ENCODE measurements at regions not wholly inside any gene's neighbourhood (a gene's known extent, or its start where the extent isn't known, plus 50 kb on each side); places are given as distances from the start of the nearest gene placed in this dataset.
"Not testable (repeated sequence)": the region's sequence is repeated elsewhere in the genome, so short reads cannot be mapped to it uniquely, and the experiment has no call there.

DNA sequence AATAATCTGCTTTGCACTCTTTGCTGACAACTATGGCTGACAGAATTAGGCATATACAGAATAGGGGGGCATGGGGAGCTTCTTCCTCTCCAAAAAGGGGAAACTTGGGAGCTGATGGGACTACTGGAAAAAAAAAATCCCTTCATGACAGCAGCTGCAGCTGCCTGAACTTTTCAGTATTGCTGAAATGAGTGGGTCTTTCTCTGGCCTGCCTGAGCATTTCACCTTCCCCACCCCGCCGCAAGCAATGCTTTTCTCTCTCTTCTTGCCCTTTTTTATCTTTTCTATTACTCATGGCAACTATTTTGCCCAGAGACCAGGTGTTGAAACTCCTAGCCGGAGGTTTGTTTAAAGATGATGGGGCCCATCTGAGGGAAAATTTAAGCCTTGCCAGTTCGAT is 244.9 kb downstream of the SEMA3D start:
- DNase-seq (ENCODE audit: low read depth, low spot score), result no peak
- no peak overlapping the region for H3K27ac ChIP-seq

DNA sequence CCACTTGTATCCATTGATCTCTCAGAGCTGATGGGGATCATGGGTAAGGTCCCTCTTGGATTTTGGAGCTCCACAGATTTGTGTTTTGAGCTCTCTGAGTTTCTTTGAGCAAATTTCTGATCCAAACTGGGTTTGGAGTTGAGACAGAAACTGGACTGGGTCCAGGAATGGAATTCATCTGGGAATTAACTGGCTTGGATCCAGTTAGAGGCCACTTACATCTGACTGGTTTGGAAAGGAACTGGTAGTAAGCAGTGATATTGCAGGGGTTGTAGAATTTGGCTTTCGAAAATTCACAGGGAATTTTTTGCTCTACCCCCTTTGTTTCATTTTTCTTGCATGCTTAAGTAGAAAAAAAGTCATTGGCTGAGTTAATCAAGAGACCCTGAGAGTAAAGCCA is 245.6 kb downstream of the SEMA3D start:
- H3K27ac ChIP-seq, result no peak overlapping the region
- no peak for DNase-seq (ENCODE audit: low read depth, low spot score)

DNA sequence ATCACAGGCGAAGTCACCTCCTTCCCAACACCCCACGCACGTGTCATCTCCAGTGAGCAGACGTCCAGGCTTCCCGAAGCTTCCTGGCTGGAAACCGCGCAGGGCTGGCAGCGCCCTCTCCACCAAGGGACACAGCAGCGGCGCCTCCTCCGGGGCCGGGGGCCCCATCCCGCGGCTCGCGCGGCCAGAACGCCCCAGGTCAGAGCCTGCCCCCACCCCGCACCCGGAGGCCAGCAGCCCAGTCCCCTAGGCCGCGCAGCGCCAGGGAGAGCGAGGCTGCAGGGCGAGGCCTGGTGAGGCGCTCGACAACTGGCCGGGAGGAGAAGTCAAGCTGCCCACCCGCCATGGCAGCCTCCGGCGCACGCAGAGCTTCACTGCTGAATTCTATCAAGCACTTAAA is 247.0 kb downstream of the SEMA3D start:
- H3K27ac ChIP-seq, result no peak overlapping the region
- DNase-seq (ENCODE audit: low read depth, low spot score), result no peak

DNA sequence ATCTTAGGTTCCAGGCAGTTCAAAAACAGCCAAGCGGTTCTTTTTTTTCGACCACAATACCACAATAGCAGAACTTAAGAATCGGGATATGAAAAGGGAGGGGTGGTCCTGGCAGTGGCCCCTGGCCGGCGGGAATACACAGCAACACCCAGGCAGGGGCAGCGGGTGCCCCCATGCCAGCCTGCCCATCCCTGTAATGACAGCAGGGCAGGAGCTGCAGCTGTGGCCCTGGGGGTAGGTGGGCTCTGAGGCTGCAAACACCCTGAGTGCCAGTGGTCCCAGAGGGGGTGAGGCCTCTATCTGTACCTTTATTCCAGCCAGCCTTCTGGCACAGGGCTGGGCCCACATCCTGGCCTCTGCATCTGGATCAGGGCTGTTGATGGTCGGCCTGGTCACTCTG is 247.4 kb downstream of the SEMA3D start:
- DNase-seq (ENCODE audit: low read depth, low spot score), result no peak
- H3K27ac ChIP-seq, result no peak overlapping the region

DNA sequence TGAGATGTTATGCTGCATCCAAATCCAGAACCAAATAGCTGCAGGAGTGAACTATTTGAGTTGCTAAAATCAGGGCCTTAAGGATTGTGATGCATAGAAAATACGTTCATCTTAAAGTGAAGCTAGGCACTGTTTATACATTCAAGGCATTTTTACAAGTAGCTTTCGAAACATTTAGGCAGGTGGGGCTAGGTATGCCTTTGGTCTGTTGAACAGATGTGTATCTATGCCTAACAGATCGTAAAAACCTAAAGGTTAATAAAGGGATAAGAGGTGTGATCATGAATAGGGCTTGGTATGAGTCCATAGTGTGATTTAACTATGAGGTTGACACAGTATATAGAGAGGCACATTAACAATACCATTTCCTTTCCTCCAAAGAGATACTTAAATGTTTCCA is 262.5 kb downstream of the SEMA3D start:
- no peak for DNase-seq (ENCODE audit: low read depth, low spot score)
- no peak overlapping the region for H3K27ac ChIP-seq

DNA sequence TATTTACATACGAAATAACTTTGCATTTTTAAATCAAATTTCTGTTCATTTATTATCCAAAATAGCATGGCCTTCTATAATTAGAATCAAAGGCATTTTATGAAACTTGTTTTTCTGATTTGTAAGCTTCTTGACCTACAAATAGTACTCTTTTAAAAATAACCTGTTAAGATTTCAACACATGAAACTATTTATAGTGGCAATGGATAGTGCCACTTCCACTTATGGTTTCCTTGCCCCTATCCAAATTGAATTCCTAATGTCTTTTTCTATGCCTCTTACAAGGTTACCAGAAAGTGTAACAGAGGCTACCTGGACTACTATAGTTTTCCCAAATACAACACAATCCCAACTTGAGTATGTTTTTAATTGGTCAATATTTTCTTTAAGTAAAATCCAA is 263.5 kb downstream of the SEMA3D start:
- no peak for DNase-seq (ENCODE audit: low read depth, low spot score)
- H3K27ac ChIP-seq, result no peak overlapping the region

DNA sequence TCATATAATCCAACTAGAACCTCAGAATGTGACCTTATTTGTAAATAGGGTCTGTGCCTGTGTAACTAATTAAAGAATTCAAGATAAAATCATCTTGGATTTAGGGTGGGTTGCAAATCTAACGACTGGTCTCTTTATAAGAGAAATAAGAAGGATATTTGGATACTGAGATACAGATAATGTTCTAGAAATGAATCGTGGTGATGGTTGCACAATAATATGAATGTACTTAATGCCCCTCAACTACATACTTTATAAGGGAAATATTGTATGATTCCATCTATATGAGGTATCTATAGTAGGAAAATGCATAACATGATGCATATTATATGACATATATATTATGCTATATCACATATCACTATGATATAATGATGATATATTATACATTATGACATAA is 265.7 kb downstream of the SEMA3D start:
- DNase-seq (ENCODE audit: low read depth, low spot score), result no peak
- no peak overlapping the region for H3K27ac ChIP-seq

DNA sequence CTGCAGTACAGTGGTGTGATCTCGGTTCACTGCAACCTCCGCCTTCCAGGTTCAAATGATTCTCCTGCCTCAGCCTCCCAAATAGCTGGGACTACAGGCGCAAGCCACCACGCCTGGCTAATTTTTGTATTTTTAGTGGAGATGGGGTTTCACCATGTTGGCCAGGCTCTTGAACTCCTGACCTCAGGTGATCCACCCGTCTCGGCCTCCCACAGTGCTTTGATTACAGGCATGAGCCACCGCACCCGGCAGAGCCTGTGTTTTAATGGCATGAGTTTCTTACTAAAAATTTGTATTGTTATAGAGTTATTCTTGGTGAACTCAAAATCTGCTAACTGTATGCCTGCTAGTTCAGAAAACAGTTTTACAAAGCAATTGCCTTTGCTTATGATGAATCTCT is 269.9 kb downstream of the SEMA3D start:
- DNase-seq (ENCODE audit: low read depth, low spot score), result not testable (repeated sequence)

DNA sequence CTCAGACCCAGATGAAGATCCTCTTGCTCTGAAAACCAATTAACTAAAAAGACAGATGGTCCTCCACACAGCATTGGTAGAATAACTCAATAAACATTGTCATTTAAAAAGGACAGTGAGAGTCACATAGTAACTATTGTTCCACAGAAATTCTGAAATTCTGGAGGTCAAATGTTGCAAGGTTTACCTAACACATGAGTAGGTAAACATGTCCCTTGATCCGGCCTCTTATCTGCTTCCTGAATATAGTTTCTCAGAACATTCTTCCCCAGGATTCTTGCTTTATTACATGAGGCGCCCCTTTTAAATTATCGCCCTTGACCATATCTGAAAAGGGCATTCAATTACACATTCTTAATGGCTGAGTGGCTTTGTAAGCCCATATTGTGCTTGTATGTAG is 270.7 kb downstream of the SEMA3D start:
- no peak for DNase-seq (ENCODE audit: low read depth, low spot score)
- H3K27ac ChIP-seq, result no peak overlapping the region

More for the DNA sequence above, 269.9 kb downstream of the SEMA3D start:
- not testable (repeated sequence) for H3K27ac ChIP-seq

DNA sequence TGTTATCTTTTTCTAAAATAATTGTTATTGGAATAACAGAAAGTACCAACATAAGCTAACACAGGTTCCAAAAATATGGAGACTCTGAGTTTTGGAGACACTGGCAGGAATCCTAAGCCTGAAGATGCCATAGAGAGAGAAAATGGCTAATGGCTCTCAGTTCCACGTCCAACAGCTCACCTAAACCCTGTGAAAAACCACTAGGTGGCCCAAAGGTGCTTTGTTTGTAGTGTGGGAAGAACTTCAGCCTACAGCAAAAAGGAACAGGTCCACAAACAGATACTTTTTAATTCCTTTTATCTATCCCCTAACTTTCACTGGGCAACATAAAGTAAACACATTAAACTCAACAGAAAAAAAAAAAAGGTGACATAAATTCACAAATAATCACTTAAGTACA is 272.3 kb downstream of the SEMA3D start:
- no peak for DNase-seq (ENCODE audit: low read depth, low spot score)
- no peak overlapping the region for H3K27ac ChIP-seq

DNA sequence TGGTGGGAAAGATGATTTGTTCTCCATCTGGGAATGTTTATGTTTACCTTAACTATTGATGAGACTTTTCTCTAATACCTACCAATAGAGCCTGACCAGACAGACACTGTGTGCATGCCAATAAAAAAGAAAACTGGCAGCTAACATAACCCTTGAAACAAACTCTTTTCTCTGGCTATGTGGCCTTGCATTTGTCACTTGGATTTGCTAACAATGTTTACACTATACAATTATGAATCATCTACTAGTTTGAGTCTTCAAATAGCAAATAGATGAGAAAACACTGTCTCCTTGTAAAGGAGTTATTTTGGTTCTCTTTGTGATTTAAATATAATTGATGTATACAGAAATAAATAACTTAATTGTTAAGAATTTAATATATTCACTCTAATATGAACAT is 273.1 kb downstream of the SEMA3D start:
- DNase-seq (ENCODE audit: low read depth, low spot score), result no peak

DNA sequence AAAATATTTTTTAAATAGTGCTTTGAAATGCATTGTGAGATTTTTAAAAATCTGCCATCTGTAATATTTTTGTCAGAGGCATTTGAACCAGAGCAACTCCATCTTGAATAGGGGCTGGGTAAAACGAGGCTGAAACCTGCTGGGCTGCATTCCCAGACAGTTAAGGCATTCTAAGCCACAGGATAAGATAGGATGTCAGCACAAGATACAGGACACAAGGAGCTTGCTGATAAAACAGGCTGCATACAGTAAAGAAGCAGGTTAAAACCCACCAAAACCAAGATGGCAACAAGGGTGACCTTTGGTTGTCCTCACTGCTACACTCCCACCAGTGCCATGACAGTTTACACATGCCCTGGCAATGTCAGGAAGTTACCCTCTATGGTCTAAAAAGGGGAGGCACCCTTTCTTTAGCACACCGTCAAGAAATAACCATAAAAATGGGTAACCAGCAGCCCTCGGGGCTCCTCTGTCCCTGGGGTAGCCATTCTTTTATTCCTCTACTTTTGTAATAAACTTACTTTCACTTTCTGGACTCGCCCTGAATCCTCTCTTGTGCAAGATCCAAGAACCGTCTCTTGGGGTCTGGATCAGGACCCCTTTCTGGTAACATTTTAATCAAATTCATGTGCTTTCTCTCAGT is 273.7 kb downstream of the SEMA3D start:
- no peak overlapping the region for H3K27ac ChIP-seq
- DNase-seq (ENCODE audit: low read depth, low spot score), result no peak

More for the DNA sequence above, 273.1 kb downstream of the SEMA3D start:
- no peak overlapping the region for H3K27ac ChIP-seq

DNA sequence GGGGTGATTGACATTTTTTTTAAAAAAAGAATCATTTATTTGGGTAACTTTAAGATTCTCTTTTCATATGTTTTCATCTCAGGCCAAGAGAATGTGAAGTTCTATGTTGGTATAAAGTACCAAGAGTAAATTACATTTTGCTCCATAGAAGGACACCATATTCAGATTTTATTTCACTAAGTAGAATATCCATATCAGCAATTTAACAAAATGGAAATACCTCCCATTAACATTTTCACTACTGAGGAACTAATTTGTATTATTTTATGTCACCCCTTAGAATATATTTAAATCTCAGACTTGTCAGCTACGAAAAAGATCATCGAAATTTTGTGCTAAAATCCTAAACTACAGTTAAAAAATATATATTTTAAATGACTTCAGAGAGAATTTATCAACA is 274.3 kb downstream of the SEMA3D start:
- no peak for DNase-seq (ENCODE audit: low read depth, low spot score)
- no peak overlapping the region for H3K27ac ChIP-seq

DNA sequence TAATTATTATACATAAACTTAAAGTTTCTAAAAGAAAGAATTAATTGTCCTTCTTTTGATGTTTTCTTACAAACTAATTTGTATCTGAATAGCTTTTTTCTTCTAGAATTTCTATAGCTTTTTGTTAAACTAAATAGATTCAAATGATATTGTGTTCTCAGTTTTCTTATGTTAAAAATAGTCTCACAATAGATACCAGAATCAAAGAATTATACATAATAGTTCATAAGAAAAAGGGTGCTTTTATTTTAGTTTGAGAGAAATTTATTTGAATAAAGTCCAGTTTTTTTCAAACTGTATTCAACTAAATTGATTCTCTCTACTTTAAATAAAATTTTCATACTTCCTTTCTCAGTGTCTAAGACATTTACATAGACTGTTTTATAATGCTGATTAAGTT is 274.8 kb downstream of the SEMA3D start:
- no peak for DNase-seq (ENCODE audit: low read depth, low spot score)
- H3K27ac ChIP-seq, result no peak overlapping the region

DNA sequence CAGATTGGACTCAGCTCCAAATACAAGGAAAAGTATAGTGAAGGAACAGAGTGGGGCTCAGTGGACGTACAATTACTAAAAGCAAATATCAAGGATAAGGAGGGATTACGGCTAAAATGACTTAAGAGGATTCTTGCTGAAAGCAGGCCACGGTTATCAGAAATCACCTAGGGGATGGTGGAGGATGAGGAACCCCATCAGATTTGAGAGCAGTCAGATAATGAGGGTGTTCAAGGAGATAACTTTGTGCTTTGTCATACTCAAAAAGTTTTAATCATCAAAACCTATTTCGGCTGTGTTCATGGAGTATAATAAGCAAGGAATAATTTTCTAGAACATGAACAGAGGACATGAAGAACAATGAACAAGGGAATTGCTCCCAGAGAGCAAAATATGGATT is 275.8 kb downstream of the SEMA3D start:
- no peak for DNase-seq (ENCODE audit: low read depth, low spot score)

DNA sequence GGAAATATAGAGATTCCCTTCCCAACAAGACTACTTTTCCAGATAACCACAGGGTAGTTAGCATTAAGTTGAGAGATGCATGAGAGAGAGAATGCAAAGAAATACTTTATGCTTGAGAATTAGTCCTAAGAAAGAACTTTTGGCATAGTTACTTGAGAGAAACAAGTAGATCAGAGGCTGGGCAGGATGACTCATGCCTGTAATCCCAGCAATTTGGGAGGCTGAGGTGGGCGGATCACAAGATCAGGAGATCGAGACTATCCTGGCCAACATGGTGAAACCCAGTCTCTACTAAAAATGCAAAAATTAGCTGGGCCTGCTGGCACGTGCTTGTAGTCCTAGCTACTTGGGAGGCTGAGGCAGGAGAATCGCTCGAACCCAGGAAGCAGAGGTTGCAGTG is 276.5 kb downstream of the SEMA3D start:
- not testable (repeated sequence) for H3K27ac ChIP-seq; DNase-seq (ENCODE audit: low read depth, low spot score)

More for the DNA sequence above, 275.8 kb downstream of the SEMA3D start:
- H3K27ac ChIP-seq, result no peak overlapping the region

DNA sequence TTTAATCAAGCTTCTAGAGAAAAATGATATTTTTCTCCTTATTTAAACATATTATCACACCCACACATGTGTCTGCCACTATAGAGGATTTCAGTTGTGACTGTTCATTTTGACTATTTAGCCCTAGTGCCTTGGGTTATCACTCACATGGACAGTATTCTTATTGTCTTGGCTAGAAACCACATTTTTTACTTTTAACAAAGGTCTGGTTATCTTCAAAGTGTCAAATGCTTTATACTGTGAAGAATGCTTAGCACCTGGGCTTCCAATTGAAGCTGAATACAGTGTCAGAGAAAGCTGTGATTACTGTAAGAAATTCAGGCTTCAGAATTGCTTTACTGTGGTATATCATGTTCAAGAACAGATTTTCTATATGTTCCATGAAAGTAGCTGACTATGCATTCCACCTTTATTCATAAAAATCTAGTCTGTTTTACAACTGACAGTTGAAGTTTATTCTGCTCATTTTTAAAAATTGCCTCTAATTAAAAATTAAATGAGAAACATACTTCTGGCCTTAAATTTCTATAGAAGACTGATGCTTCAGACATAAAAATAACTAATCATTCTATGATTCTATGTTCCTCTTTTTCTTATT is 278.6 kb downstream of the SEMA3D start:
- no peak overlapping the region for H3K27ac ChIP-seq
- no peak for DNase-seq (ENCODE audit: low read depth, low spot score)

DNA sequence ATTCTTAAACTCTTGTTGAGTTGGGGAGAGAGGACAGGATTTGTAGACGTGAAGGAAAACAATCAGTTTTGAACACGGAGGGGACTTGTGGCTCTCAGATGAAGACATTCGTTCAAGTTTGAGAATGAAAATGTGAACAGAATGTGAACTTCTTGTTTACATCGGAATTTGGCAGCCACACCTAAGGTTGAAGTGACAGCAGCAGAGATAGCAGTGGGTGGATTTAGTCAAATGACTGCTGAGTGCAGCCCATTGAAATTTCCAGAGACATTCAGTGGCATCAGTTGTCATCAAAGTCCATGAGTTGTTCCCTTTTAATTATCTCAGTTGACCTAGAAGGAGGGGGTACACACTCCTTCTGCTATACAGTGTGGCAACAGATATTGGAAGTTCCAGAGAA is 280.0 kb downstream of the SEMA3D start:
- H3K27ac ChIP-seq, result no peak overlapping the region
- no peak for DNase-seq (ENCODE audit: low read depth, low spot score)

DNA sequence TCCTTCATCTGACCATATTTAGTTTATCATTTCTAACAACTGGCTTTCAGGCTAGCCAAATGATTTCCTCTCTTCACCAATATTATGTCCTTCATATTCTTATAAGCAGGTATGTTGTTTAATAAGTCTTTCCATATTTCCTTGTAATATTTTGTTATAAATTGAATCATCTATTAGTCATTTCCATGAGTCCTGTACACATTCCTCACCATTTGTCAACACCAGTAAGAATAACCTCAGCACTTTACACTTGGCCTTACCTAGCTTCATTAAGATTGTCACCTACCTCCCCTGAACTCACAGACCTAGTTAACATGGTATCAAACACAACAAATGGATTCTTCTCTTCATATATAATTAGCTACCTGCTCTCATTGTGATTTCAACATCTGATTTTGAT is 282.3 kb downstream of the SEMA3D start:
- peak overlapping the region; percentile 18 for H3K27ac ChIP-seq
- no peak for DNase-seq (ENCODE audit: low read depth, low spot score)

DNA sequence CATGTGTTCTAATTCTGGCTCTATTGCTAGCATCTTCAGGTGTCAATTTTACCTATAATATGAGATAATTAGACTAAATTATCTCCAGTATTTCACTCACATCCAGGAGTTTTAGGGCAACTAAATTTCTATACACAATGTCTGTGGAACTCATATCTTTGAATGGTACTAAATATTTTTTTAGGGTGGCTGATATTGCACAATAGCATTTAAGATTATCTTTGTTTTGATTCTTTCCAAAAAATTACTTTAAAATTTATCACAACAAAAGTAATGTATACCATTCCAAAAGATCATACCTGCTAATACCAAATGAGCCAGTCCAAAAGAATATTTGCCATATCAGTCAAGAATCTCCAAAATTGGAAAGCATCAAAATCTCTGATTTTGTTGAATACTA is 285.5 kb downstream of the SEMA3D start:
- no peak for DNase-seq (ENCODE audit: low read depth, low spot score)
- no peak overlapping the region for H3K27ac ChIP-seq

DNA sequence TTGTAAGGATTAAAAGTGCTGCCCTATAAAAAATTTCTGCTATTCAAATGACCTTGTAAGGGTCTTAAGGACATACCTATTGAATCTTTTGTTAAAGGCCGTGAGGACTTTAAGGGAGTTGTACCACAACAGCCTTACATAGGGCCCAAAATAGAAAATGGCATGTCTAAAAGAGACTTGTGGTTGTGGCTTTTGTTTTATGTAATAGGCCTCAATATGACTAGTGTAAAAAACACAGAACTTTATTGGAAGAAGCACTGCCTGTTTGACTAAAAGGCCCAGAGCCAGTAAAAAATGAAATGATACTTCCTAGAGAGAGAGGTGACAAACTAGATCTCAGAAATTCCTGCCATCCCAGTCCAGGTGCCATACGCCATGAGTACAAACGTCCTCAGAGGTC is 286.6 kb downstream of the SEMA3D start:
- DNase-seq (ENCODE audit: low read depth, low spot score), result no peak
- H3K27ac ChIP-seq, result no peak overlapping the region

DNA sequence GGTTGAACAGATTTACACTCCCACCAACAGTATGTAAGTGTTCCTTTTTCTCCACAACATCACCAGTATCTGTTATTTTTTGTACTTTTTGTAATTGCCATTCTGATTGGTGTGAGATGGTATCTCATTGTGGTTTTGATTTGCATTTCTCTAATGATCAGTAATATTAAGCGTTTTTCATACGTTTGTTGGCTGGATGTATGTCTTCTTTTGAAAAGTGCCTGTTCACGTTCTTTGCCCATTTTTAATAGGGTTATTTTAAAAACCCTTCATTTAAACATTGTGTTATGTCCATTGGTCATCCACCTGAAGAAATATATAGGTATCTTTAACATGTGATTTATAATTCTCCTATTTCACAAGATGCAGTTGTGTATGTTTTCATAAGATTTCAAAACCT is 291.3 kb downstream of the SEMA3D start:
- no peak overlapping the region for H3K27ac ChIP-seq
- no peak for DNase-seq (ENCODE audit: low read depth, low spot score)
